Prostate gland (tissue), 2 donors: ENCODE measurements at regions not wholly inside any gene's neighbourhood (a gene's known extent, or its start where the extent isn't known, plus 50 kb on each side); places are given as distances from the start of the nearest gene placed in this dataset.

Source experiments
- DNase-seq: peaks from one replicate; pipeline ENCODE4 v3.0.0-alpha.2; 2019; ENCODE audit warnings: low spot score
- H3K27ac ChIP-seq, 2 donors: fragments of 200-600 bp; sonication (generic); 2 replicates each; pipeline ENCODE4 v1.5.1; 2017 to 2019
- H3K27me3 ChIP-seq: fragments of 200-600 bp; sonication (generic); replicated peaks from 2 replicates; pipeline ENCODE4 v1.5.1; 2019; ENCODE audit not compliant: insufficient read depth
- H3K36me3 ChIP-seq, 2 donors: fragments of 200-600 bp; sonication (generic); 1 replicate in 1 of 2; 2 replicates in 1 of 2; pipeline versions ENCODE4 v1.5.1 to v1.8.1; 2017 to 2019
- H3K4me1 ChIP-seq: fragments of 200-600 bp; sonication (generic); replicated peaks from 2 replicates; pipeline ENCODE4 v1.5.1; 2019
- H3K4me3 ChIP-seq, 2 donors: fragments of 200-600 bp; sonication (generic); 2 replicates each; pipeline ENCODE4 v1.5.1; 2017 to 2019
- H3K9me3 ChIP-seq: fragments of 200-600 bp; sonication (generic); 2 replicates; pipeline ENCODE4 v1.5.1; 2017
- POLR2A ChIP-seq: fragments of 450-650 bp; IDR thresholded peaks from one replicate; pipeline ENCODE4 v1.6.1; 2016; ENCODE audit warnings: antibody characterized with exemption, mild to moderate bottlenecking
- POLR2AphosphoS5 ChIP-seq: sonication (generic); formaldehyde crosslinking; IDR thresholded peaks from one replicate; pipeline ENCODE4 v1.6.1; 2017; ENCODE audit warnings: antibody characterized with exemption
- WGBS: methylation state at CpG from one replicate; pipeline ENCODE4 v1.1.5; 2018; 5-methylcytosine and 5-hydroxymethylcytosine counted together
- intact Hi-C: fragments of 100-400 bp; cut with DNase I; formaldehyde crosslinking; loops from one replicate; pipeline ENCODE4 v1.14.2; 2022
- TF ChIP-seq, protein P1 (sequence below), 4 experiments: fragments of 200-600 bp in 2 of 4; fragments of 450-650 bp in 2 of 4; sonication (generic) in 2 of 4; IDR thresholded peaks; 1 replicate in 3 of 4; 2 replicates in 1 of 4; pipeline ENCODE4 v1.5.1; 2016 to 2019; ENCODE audit warnings: antibody characterized with exemption in 4 of 4, mild to moderate bottlenecking in 2 of 4, moderate library complexity in 2 of 4

DNA sequence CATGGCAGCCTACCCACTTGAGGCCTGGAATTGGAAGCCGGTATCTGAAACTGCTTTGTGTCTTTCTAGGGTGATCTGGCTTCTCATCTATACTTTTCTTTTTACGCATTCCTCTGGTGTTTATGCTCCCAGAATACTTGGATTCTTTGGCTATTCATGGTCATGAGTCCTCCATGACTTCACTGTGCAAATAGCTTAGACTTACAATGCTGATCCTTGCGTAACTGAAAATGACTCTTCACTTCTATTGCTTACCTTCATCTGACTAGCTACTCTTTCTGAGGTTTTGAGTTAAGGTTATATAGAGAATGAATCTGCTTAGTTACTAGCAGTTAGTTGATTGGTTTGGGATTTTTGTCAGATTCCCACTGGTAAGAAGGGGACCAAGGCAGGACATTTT is 121.7 kb upstream of the NOVA1 start:
- Histone ChIP-seq H3K27ac (no peak overlapping the region), H3K4me1 (no peaks in the 10 kb centered on the region), H3K36me3 (no peaks in the 10 kb centered on the region), H3K4me3 (no peak overlapping the region), H3K27me3 (no peaks in the 10 kb centered on the region), H3K9me3 (no peaks in the 10 kb centered on the region)
- no peak for TF ChIP-seq POLR2AphosphoS5
- TF ChIP-seq, protein P1, sequence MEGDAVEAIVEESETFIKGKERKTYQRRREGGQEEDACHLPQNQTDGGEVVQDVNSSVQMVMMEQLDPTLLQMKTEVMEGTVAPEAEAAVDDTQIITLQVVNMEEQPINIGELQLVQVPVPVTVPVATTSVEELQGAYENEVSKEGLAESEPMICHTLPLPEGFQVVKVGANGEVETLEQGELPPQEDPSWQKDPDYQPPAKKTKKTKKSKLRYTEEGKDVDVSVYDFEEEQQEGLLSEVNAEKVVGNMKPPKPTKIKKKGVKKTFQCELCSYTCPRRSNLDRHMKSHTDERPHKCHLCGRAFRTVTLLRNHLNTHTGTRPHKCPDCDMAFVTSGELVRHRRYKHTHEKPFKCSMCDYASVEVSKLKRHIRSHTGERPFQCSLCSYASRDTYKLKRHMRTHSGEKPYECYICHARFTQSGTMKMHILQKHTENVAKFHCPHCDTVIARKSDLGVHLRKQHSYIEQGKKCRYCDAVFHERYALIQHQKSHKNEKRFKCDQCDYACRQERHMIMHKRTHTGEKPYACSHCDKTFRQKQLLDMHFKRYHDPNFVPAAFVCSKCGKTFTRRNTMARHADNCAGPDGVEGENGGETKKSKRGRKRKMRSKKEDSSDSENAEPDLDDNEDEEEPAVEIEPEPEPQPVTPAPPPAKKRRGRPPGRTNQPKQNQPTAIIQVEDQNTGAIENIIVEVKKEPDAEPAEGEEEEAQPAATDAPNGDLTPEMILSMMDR (IDR thresholded peaks at IDR 0.05): no peak
- no peak for TF ChIP-seq POLR2A
- DNase-seq: no peak
- 93% methylated on average over 3 of the region's 3 CpGs for WGBS
- intact Hi-C loops: no loop called here

DNA sequence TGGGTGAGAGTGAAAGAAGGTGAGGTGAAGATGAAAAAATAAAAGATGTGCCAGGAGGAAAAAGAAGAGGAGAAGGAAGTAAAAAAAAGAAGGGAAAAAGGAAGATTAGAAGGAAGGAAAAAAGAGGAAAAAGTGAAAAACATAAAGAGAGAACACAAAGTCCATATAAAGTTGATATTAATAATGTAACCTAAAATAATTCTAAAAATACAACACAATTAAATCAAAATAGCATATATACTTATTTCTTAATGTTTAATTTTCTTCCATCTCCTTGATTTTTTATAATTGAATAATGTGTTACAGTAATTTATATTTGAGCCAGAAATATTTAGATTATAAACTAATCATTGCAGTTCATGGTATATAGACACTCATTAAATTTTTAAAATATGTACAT is 124.4 kb upstream of the NOVA1 start:
- Histone ChIP-seq H3K27ac (no peak overlapping the region), H3K27me3 (no peaks in the 10 kb centered on the region), H3K36me3 (no peaks in the 10 kb centered on the region), H3K9me3 (no peaks in the 10 kb centered on the region), H3K4me1 (no peaks in the 10 kb centered on the region), H3K4me3 (no peak overlapping the region)
- DNase-seq: no peak
- no peak for TF ChIP-seq POLR2A
- TF ChIP-seq, protein P1 (IDR thresholded peaks at IDR 0.05): no peak
- no peak for TF ChIP-seq POLR2AphosphoS5
- intact Hi-C loops: no loop called here

DNA sequence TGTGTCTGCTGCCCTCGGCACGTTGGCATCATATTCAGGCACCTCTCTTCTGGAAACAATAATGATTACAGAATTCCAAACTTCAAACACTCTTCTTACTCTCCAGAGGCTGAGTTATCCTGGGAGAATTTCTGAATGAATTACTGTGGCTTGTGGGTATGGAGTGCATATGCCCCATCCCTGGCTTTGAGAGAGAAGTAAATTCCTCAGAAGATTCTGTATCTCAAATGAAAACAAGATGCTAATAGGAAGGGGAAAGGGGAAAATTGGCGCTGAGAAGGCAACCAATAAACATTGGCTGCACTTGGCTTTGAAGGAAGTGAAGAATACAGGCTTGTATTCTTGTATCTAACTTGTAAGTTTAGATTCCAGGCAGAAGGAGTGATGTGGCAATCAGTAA is 132.0 kb upstream of the NOVA1 start:
- Histone ChIP-seq H3K4me1 (no peaks in the 10 kb centered on the region), H3K27ac (no peak overlapping the region), H3K9me3 (no peaks in the 10 kb centered on the region), H3K27me3 (no peaks in the 10 kb centered on the region), H3K36me3 (no peaks in the 10 kb centered on the region), H3K4me3 (no peak overlapping the region)
- DNase-seq: no peak
- intact Hi-C loops: no loop called here
- TF ChIP-seq POLR2AphosphoS5: no peak
- TF ChIP-seq, protein P1 (IDR thresholded peaks at IDR 0.05): no peak
- no peak for TF ChIP-seq POLR2A
- 60% methylated on average over 3 of the region's 3 CpGs for WGBS

DNA sequence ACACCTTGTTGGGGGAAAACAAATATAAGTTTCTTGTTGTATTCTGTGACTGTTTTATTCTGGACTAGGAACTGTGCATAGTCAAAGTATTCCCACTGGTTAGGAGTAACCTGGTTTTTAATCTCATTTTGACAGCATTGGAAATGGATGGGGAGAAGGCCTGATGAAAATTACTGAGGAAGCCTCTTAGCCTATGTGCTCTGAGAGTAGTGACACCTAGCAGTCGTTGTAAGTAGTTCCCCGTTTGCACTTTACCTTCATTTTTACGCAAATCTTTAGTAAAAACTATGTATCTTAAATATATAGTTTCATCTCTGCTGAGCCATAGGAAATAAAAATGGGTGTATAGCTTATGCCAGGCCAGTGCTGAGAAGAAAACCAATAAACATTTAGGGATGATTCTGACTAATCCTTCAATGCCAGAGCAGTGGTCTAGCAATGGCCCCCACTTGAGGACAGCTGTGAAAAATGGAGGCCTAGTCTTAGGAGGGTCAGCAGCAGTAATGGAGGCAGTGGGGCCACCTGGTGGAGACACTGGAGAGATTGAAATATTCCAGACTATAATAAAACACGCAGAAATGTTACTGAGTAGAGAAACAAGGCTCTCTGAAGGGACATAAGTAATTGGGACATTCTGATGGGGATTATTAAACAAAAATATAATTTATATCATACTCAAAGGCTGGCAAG is 133.2 kb upstream of the NOVA1 start:
- no peak overlapping the region for H3K4me3 ChIP-seq
- no peaks in the 10 kb centered on the region for H3K4me1 ChIP-seq
- H3K27me3 ChIP-seq: no peaks in the 10 kb centered on the region
- H3K9me3 ChIP-seq: no peaks in the 10 kb centered on the region
- intact Hi-C loops: no loop called here
- no peak overlapping the region for H3K27ac ChIP-seq
- WGBS: 85% methylated on average over 4 of the region's 4 CpGs
- TF ChIP-seq POLR2AphosphoS5 (no peak), POLR2A (no peak)
- TF ChIP-seq, protein P1 (IDR thresholded peaks at IDR 0.05): peak in 3 of 4 experiments; percentile 10 to 19 (median 15)
- DNase-seq: no peak
- no peaks in the 10 kb centered on the region for H3K36me3 ChIP-seq

DNA sequence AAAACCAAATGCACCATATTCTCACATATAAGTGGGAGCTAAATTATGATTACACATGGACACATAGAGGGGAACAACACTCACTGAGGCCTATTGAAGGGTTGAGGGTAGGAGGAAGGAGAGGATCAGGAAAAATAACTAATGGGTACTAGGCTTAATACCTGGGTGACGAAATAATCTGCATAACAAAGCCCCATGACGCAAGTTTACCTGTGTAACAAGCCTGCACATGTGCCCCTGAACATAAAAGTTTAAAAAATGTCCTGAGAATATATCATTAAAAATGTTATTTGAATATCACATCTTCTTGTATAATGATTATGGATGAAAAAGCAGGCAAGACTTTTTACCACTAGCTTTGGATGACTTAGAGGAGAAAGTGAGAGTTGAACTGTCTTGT is 138.0 kb upstream of the NOVA1 start:
- Histone ChIP-seq H3K27ac (no peak overlapping the region), H3K4me3 (no peak overlapping the region), H3K36me3 (no peaks in the 10 kb centered on the region), H3K4me1 (no peaks in the 10 kb centered on the region), H3K9me3 (no peaks in the 10 kb centered on the region), H3K27me3 (no peaks in the 10 kb centered on the region)
- 53% methylated on average over 2 of the region's 2 CpGs for WGBS
- no peak for DNase-seq
- intact Hi-C loops: no loop called here
- TF ChIP-seq, protein P1 (IDR thresholded peaks at IDR 0.05): no peak
- TF ChIP-seq POLR2AphosphoS5 (no peak), POLR2A (no peak)
